ENCODE measurements at regions not wholly inside any gene's neighbourhood (a gene's known extent, or its start where the extent isn't known, plus 50 kb on each side); places are given as distances from the start of the nearest gene placed in this dataset.
"Not testable (repeated sequence)": the region's sequence is repeated elsewhere in the genome, so short reads cannot be mapped to it uniquely, and the experiment has no call there.

- no peak for DNase-seq (ENCODE audit: low spot score)
Observed at GRCh38 chr4:26175905-26176470, 144.8 kb upstream of the RBPJ start.

DNA sequence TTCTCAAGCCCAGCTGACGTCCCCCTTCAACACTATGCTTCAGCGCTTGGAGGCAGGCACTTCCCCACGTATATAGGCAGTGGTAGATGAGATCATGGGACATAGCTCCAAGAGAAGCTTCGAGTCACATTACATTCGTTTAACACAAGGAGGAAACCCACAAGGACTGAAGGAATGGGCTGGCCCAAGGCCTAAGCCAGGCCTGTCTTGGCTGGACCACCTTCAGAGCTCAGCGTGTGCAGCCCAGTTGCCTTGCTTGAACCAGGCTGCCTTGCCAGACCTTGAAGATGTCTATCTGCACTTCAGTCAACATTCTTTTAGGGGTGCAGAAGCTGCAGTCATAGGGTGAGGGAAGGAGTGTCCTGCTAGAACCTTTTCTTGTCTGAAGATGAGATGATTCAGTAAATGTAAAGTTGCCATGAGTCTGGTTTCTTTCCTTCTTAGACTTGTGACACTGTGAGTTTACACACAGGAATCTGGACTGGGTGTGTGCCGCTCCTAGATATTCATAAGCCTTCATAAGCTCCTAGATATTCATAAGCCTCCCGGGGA lies 144.1 kb upstream of the RBPJ start:
- DNase-seq (ENCODE audit: low spot score), result no peak

GRCh38 chr4:26178854-26179253 lies 142.0 kb upstream of the RBPJ start:
- DNase-seq (ENCODE audit: low spot score), result no peak

GRCh38 chr4:26179316-26179760 lies 141.5 kb upstream of the RBPJ start:
- DNase-seq (ENCODE audit: low spot score), result no peak

- no peak for DNase-seq (ENCODE audit: low spot score)
Observed at GRCh38 chr4:26181616-26182015, 139.2 kb upstream of the RBPJ start.

GRCh38 chr4:26183017-26183416 lies 137.8 kb upstream of the RBPJ start:
- no peak for DNase-seq (ENCODE audit: low spot score)

DNA sequence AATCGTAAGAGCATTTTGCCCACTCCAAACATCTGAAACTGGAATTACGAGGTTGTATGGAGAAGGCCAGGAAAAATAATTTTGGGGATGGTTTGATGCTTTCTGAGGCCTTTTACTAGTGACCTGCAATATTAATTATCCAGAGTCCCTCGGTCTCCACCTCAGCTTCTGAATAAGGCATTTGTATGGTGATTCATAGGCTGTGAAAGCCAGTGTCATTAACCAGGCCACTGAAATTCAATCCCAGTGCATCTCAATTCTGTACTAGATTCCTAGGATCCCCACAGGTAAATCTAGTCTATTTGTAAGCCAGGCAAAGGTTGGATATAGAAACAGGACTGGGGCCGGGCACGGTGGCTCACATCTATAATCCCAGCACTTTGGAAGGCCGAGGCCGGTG lies 135.4 kb upstream of the RBPJ start:
- no peak for DNase-seq (ENCODE audit: low spot score)

GRCh38 chr4:26191353-26191752 lies 129.5 kb upstream of the RBPJ start:
- no peak for DNase-seq (ENCODE audit: low spot score)

GRCh38 chr4:26192899-26193869 lies 127.6 kb upstream of the RBPJ start:
- DNase-seq (ENCODE audit: low spot score), result no peak

GRCh38 chr4:26194764-26195163 lies 126.0 kb upstream of the RBPJ start:
- DNase-seq (ENCODE audit: low spot score), result no peak

DNA sequence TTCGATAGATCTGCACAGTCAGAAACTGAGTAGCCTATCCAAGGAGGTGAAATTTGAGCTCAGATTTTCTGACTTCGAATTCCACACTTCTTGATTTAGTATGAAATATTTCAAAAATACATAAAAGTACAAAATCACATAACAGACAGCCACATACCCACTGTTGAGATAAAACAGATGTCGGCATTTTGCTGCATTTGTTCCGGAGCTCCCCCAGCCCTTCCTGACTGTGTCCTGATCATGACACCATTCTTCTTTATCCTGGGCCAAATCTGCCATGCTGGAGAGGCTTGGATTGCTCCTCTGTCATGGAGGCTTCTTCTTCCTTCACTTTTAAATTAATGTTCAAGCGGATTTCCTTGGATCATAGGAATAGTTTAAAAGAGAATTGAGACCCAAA lies 124.2 kb upstream of the RBPJ start:
- no peak for DNase-seq (ENCODE audit: low spot score)

DNA sequence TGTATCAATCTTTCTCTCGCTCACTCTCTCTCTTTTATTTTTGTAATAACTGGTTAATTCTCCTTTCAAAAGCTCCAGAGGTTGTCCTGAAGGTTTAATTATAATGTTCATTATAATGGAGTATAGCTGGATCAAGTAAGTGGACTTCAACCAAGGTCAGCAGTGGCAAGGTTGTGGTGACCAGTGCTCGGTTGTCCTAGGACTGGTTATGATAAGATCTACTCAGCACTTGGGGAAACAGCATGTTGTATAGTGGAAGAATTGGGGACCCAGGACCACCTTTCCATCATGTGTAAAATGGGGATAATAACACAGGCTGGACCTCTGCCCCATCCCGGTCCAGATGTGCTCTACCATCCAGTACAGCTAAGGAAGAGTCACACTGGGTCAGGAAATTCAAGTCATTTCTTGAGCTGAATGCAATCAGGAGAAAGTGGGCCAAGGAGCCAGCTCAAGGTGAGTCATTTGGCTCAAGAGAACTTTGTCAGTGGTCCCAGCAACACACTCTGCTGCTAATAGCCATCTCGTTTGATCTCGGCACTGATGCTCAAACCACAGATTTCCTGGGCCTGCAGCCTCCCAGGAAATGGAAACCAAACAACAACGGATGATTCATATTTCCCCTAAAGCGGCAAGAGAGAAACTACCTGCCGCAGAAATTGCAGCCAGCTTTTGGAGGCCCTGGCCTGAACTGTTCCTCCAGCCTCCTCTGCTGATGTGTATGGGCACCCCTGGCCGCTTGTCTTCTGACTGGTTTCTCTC lies 123.6 kb upstream of the RBPJ start:
- no peak for DNase-seq (ENCODE audit: low spot score)

- DNase-seq (ENCODE audit: low spot score), result not testable (repeated sequence)
Observed at GRCh38 chr4:26198931-26199330, 121.9 kb upstream of the RBPJ start.

GRCh38 chr4:26199596-26199995 lies 121.2 kb upstream of the RBPJ start:
- DNase-seq (ENCODE audit: low spot score), result no peak

DNA sequence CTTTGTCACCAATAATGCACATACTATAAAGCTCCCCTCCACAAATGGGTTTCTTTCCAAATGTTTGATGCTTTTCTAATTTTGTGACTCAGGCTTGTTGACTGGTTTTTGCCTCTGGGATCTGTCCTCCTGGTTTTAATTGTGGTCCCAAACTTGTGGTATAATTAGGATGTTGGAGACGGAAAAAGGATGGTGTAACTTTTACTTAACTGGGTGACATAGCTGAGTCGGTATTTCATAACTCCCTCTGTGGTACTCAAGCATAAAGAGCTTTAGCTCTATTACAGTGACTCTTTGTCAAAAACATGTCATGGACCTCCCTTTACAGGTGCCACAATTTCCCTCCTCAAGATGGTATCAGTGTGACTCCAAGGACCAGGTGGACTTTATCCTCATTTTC lies 119.7 kb upstream of the RBPJ start:
- no peak for DNase-seq (ENCODE audit: low spot score)

- no peak for DNase-seq (ENCODE audit: low spot score)
Observed at GRCh38 chr4:26204249-26204825, 116.5 kb upstream of the RBPJ start.

DNA sequence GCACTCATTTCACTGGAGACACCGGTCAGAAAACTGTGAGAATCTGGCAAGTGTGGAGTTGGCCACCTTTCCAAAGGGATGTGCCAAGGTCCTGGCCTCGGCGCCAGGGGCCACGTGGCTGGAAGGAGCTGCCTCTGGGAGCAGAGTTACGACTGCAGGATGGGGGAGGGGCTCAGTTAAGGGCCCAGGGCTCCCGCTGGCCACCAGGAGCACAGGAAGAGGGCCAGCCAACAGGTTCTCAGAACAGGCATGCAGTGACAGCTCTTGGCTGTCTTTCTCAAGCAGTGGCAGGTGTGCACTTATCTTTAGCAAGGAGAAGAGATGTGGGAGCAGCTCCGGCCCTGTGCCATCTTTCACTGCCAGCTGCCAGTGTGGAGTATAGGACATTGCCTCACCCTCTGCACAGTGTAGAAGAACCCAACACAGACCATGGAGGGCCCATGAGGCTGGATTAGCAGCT lies 115.9 kb upstream of the RBPJ start:
- DNase-seq (ENCODE audit: low spot score), result peak; percentile 41

- DNase-seq (ENCODE audit: low spot score), result no peak
Observed at GRCh38 chr4:26206339-26206738, 114.5 kb upstream of the RBPJ start.

GRCh38 chr4:26206999-26207398 lies 113.8 kb upstream of the RBPJ start:
- DNase-seq (ENCODE audit: low spot score), result no peak

DNA sequence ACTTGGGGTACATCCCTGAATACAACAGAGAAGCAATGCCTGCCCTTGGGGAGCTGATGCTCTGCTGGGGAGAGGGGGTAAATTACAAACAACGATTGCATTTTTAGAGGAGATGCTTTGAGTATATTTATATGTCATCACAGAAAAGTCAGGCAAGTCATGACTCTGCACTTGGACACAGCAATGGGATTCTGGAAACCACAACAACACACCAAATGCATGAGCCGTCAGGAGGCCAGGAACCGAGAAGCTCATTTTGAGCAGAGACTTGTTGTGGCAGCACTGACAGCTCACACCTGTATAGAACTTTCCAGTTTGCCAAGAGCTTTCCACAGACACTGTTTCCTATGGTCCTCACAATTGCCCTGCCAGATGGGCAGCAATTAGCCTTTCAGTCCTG lies 113.2 kb upstream of the RBPJ start:
- no peak for DNase-seq (ENCODE audit: low spot score)

- no peak for DNase-seq (ENCODE audit: low spot score)
Observed at GRCh38 chr4:26208237-26208994, 112.4 kb upstream of the RBPJ start.

All from iPS-NIHi11 (cell line).